Endothelial cell of umbilical vein (primary cell): ENCODE measurements at regions not wholly inside any gene's neighbourhood (a gene's known extent, or its start where the extent isn't known, plus 50 kb on each side); places are given as distances from the start of the nearest gene placed in this dataset.

Experiments used
- BruUV-seq: library from RNA; stranded (reverse); fragments of 400-500 nt; replicated peaks from 2 replicates; lab custom pipeline; 2021; lab: Mats Ljungman, UMichigan
- CTCF ChIA-PET: fragments of 300-600, 350-600 bp; sonication (Branson Sonifier 250); formaldehyde crosslinking; loops from one replicate; lab custom pipeline; 2021; ENCODE audit warnings: antibody characterized with exemption, inconsistent platforms; lab: Charles Lee
- POLR2A ChIA-PET: fragments of 300-600, 350-600 bp; sonication (Branson Sonifier 250); formaldehyde crosslinking; loops from one replicate; lab custom pipeline; 2021; ENCODE audit warnings: antibody characterized with exemption, inconsistent platforms; lab: Charles Lee
- DNase-seq: peaks from one replicate; pipeline ENCODE4 v3.0.0-alpha.2; 2011; ENCODE audit warnings: low read depth, low spot score
- FAIRE-seq: peaks from 2 replicates; lab custom pipeline; 2011; peaks lifted over from hg19 to GRCh38; lab: Jason Lieb, UNC
- H2AFZ ChIP-seq: 2 replicates; pipeline ENCODE4 v1.6.0; 2012; ENCODE audit warnings: low read depth, low read length, control low read depth, inconsistent platforms
- H3K27ac ChIP-seq: 2 replicates; pipeline ENCODE4 v1.5.1; 2011; ENCODE audit warnings: low read depth, mild to moderate bottlenecking, control low read depth, low read length, moderate library complexity; ENCODE audit not compliant: insufficient read depth
- H3K27me3 ChIP-seq, 2 experiments: 2 replicates each; pipeline versions ENCODE4 v1.6.0 to v1.6.1; 2011; ENCODE audit warnings: low read length in 2 of 2, mixed read lengths in 1 of 2; ENCODE audit not compliant: control insufficient read depth in 2 of 2, insufficient read depth in 2 of 2
- H3K36me3 ChIP-seq, 2 experiments: 2 replicates in 1 of 2; 3 replicates in 1 of 2; pipeline ENCODE4 v1.5.1; 2011; ENCODE audit warnings: low read length in 2 of 2, mild to moderate bottlenecking in 1 of 2, moderate library complexity in 1 of 2; ENCODE audit not compliant: control insufficient read depth in 2 of 2, insufficient read depth in 2 of 2; ENCODE audit errors: extremely low read depth in 1 of 2
- H3K4me1 ChIP-seq: 3 replicates; pipeline ENCODE4 v1.5.1; 2011; ENCODE audit warnings: mild to moderate bottlenecking, low read length; ENCODE audit not compliant: control insufficient read depth, insufficient read depth; ENCODE audit errors: extremely low read depth
- H3K4me2 ChIP-seq: 2 replicates; pipeline ENCODE4 v1.6.1; 2011; ENCODE audit warnings: low read length, control low read depth, mixed read lengths; ENCODE audit not compliant: insufficient read depth
- H3K4me3 ChIP-seq, 3 experiments: fragments of 200-600 bp in 1 of 3; sonication (generic), shearing (Covaris generic) in 1 of 3; replicated peaks in 1 of 3; 2 replicates each; pipeline ENCODE4 v1.5.1; 2011 to 2016; ENCODE audit warnings: control low read depth in 3 of 3, low read length in 3 of 3, mild to moderate bottlenecking in 2 of 3, inconsistent platforms in 1 of 3, low read depth in 1 of 3, moderate library complexity in 1 of 3; ENCODE audit not compliant: insufficient read depth in 1 of 3
- H3K79me2 ChIP-seq: 2 replicates; pipeline ENCODE4 v1.6.0; 2012; ENCODE audit warnings: low read length, inconsistent platforms; ENCODE audit not compliant: control insufficient read depth, insufficient read depth
- H3K9ac ChIP-seq: replicated peaks from 2 replicates; pipeline ENCODE3; 2011; ENCODE audit warnings: low read length, control low read depth; ENCODE audit not compliant: insufficient read depth; ENCODE audit errors: extremely low read depth
- H3K9me1 ChIP-seq: replicated peaks from 3 replicates; pipeline ENCODE4 v1.6.0; 2011; ENCODE audit warnings: mild to moderate bottlenecking, low read length; ENCODE audit not compliant: control insufficient read depth, insufficient read depth; ENCODE audit errors: extremely low read depth
- H3K9me3 ChIP-seq: replicated peaks from 2 replicates; pipeline ENCODE4 v1.5.1; 2012; ENCODE audit warnings: low read length, inconsistent platforms; ENCODE audit not compliant: control insufficient read depth, insufficient read depth
- H4K20me1 ChIP-seq: replicated peaks from 2 replicates; pipeline ENCODE3; 2011; ENCODE audit warnings: mild to moderate bottlenecking, low read length; ENCODE audit not compliant: control insufficient read depth, insufficient read depth; ENCODE audit errors: extremely low read depth
- EZH2 ChIP-seq: IDR thresholded peaks from 2 replicates; pipeline ENCODE4 v1.6.1; 2012; ENCODE audit warnings: borderline replicate concordance, low read depth, mild to moderate bottlenecking, moderate library complexity, low read length, inconsistent platforms; ENCODE audit not compliant: severe bottlenecking
- FOS ChIP-seq: IDR thresholded peaks from 2 replicates; pipeline ENCODE4 v1.6.1; 2011; ENCODE audit warnings: mild to moderate bottlenecking, low read length, moderate library complexity, borderline replicate concordance; ENCODE audit not compliant: insufficient read depth
- GATA2 ChIP-seq: IDR thresholded peaks from 2 replicates; pipeline ENCODE4 v1.7.0; 2011; ENCODE audit warnings: low read depth, mild to moderate bottlenecking, moderate library complexity, mixed read lengths, low read length; ENCODE audit not compliant: insufficient read length, insufficient read depth
- JUN ChIP-seq: IDR thresholded peaks from 2 replicates; pipeline ENCODE4 v1.6.1; 2011; ENCODE audit warnings: borderline replicate concordance, low read depth; ENCODE audit not compliant: insufficient read length, insufficient read depth
- MYC ChIP-seq: IDR thresholded peaks from one replicate; pipeline ENCODE4 v1.6.1; 2011; ENCODE audit warnings: mild to moderate bottlenecking, low read depth, low read length
- POLR2A ChIP-seq: IDR thresholded peaks from 2 replicates; pipeline ENCODE4 v1.6.1; 2012; ENCODE audit warnings: low read depth, mild to moderate bottlenecking, control low read depth, low read length
- POLR2AphosphoS5 ChIP-seq: IDR thresholded peaks from 2 replicates; pipeline ENCODE4 v1.6.1; 2012; ENCODE audit warnings: low read depth, mild to moderate bottlenecking, control low read depth, low read length, moderate library complexity; ENCODE audit not compliant: insufficient read depth
- dilution Hi-C: fragments of 300-500 bp; cut with MboI; formaldehyde crosslinking; loops from one replicate; pipeline ENCODE4 v1.15.0; 2019; ENCODE audit warnings: low sequenced_read_pairs; ENCODE audit not compliant: extremely low pct_ligation_motif_present
- intact Hi-C: fragments of 100-400 bp; cut with micrococcal nuclease; formaldehyde crosslinking; loops from one replicate; pipeline ENCODE4 v1.10.0; 2022
- TF ChIP-seq, protein P1 (sequence below): IDR thresholded peaks from 2 replicates; pipeline ENCODE4 v1.6.1; 2011; ENCODE audit not compliant: insufficient read depth, insufficient read length
- TF ChIP-seq, protein P2 (sequence below), 2 donors: IDR thresholded peaks; 1 replicate in 1 of 2; 2 replicates in 1 of 2; pipeline ENCODE4 v1.5.1; 2011; ENCODE audit warnings: low read length in 2 of 2, mild to moderate bottlenecking in 2 of 2, moderate library complexity in 2 of 2, control low read depth in 1 of 2, inconsistent platforms in 1 of 2, low read depth in 1 of 2; ENCODE audit not compliant: insufficient read depth in 1 of 2; ENCODE audit errors: extremely low read depth in 1 of 2

DNA sequence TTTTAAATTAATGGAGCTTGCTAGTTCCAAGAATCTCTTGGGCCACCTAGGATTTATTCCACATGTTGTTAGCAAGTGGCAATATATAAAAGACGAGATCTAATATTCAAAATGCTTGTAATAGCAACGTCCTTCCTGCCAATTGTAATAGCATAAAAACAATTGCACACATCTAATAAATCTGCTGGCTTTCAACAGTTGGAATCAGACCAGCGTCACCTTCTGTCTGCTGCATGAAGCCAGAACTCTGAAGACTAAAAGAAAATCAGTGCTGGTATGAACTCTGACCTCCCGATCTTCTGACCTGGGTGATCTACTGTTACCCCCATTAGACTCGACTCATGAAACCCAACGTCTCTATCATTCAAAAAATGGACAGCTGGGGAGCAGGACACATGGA, 100.6 kb downstream of the DIO2 start:
- Histone ChIP-seq H3K4me3 (no peak overlapping the region), H3K27ac (no peak overlapping the region), H3K9ac (no peak overlapping the region), H3K79me2 (no peaks in the 10 kb centered on the region), H3K9me1 (no peaks in the 10 kb centered on the region), H2AFZ (no peak overlapping the region), H4K20me1 (no peaks in the 10 kb centered on the region), H3K36me3 (no peaks in the 10 kb centered on the region), H3K9me3 (no peaks in the 10 kb centered on the region), H3K4me2 (no peak overlapping the region), H3K27me3 (no peaks in the 10 kb centered on the region), H3K4me1 (no peaks in the 10 kb centered on the region)
- dilution Hi-C loops: no loop called here
- no peak for DNase-seq
- POLR2A ChIA-PET: no interaction called here
- CTCF ChIA-PET: no interaction called here
- no TSS peak for BruUV-seq
- FAIRE-seq: no peak
- intact Hi-C loops: no loop called here
- TF ChIP-seq EZH2 (no peak), POLR2AphosphoS5 (no peak), JUN (no peak), GATA2 (no peak), POLR2A (no peak), FOS (no peak), MYC (no peak)
- TF ChIP-seq, protein P1, sequence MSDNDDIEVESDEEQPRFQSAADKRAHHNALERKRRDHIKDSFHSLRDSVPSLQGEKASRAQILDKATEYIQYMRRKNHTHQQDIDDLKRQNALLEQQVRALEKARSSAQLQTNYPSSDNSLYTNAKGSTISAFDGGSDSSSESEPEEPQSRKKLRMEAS: no peak
- TF ChIP-seq, protein P2, sequence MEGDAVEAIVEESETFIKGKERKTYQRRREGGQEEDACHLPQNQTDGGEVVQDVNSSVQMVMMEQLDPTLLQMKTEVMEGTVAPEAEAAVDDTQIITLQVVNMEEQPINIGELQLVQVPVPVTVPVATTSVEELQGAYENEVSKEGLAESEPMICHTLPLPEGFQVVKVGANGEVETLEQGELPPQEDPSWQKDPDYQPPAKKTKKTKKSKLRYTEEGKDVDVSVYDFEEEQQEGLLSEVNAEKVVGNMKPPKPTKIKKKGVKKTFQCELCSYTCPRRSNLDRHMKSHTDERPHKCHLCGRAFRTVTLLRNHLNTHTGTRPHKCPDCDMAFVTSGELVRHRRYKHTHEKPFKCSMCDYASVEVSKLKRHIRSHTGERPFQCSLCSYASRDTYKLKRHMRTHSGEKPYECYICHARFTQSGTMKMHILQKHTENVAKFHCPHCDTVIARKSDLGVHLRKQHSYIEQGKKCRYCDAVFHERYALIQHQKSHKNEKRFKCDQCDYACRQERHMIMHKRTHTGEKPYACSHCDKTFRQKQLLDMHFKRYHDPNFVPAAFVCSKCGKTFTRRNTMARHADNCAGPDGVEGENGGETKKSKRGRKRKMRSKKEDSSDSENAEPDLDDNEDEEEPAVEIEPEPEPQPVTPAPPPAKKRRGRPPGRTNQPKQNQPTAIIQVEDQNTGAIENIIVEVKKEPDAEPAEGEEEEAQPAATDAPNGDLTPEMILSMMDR (IDR thresholded peaks at IDR 0.05; ENCODE audit: extremely low read depth in 1 of 2, insufficient read depth in 1 of 2, low read depth in 1 of 2, low read length in 2 of 2): no peak
